ENCODE measurements at regions not wholly inside any gene's neighbourhood (a gene's known extent, or its start where the extent isn't known, plus 50 kb on each side); places are given as distances from the start of the nearest gene placed in this dataset.

- no peaks in the 10 kb centered on the region for H3K9me3 ChIP-seq (ENCODE audit: control insufficient read depth in 2 of 2, insufficient read depth in 1 of 2, low read depth in 1 of 2, low read length in 1 of 2)
- FAIRE-seq (no peak), DNase-seq (no peak)
- no peaks in the 10 kb centered on the region for H3K4me1 ChIP-seq (ENCODE audit: control insufficient read depth in 3 of 3, insufficient read depth in 2 of 3, low read depth in 1 of 3, low read length in 2 of 3)
- H3K4me3 ChIP-seq (ENCODE audit: low read depth in 1 of 3, low read length in 3 of 3), result no peak overlapping the region
- H3K27ac ChIP-seq (ENCODE audit: low read depth in 1 of 3, low read length in 2 of 3), result no peak overlapping the region
- H3K36me3 ChIP-seq (ENCODE audit: control insufficient read depth in 3 of 3, insufficient read depth in 2 of 3, low read depth in 1 of 3, low read length in 3 of 3), result no peaks in the 10 kb centered on the region
- H3K27me3 ChIP-seq (ENCODE audit: control insufficient read depth in 3 of 3, insufficient read depth in 3 of 3, low read length in 3 of 3), result peaks cover 0 to 14% (median 0%) of the 10 kb centered on the region in 3 donors
Measured at GRCh38 chr2:175872721-175873120, 129.3 kb downstream of the LNPK start.

DNA sequence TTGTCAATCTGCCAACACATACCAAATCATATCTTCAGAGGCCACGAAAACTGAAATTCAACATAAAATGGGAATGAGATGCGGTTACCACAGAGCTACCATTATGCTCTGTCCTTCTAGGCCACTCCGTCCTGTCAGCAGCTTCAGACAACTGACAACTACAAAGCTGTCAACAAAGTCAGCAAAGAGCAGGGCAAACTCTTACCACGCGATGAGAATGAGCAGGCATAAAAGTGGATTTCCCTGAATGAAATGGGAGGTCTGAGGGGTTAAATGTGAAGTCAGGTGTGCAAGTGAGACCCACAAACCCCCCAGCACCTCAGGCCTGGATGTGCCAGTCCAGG lies 130.1 kb downstream of the LNPK start:
- FAIRE-seq, result no peak
- H3K9me3 ChIP-seq (ENCODE audit: control insufficient read depth in 2 of 2, insufficient read depth in 1 of 2, low read depth in 1 of 2, low read length in 1 of 2), result no peaks in the 10 kb centered on the region
- 81 to 94% (median 85%) methylated on average over 5 of the region's 5 CpGs for WGBS, 3 donors
- peaks cover 0 to 14% (median 0%) of the 10 kb centered on the region in 3 donors for H3K27me3 ChIP-seq (ENCODE audit: control insufficient read depth in 3 of 3, insufficient read depth in 3 of 3, low read length in 3 of 3)
- no peak for DNase-seq
- H3K4me1 ChIP-seq (ENCODE audit: control insufficient read depth in 3 of 3, insufficient read depth in 2 of 3, low read depth in 1 of 3, low read length in 2 of 3), result no peaks in the 10 kb centered on the region
- no peak overlapping the region for H3K27ac ChIP-seq (ENCODE audit: low read depth in 1 of 3, low read length in 2 of 3)
- H3K36me3 ChIP-seq (ENCODE audit: control insufficient read depth in 3 of 3, insufficient read depth in 2 of 3, low read depth in 1 of 3, low read length in 3 of 3), result no peaks in the 10 kb centered on the region
- H3K4me3 ChIP-seq (ENCODE audit: low read depth in 1 of 3, low read length in 3 of 3), result no peak overlapping the region

- WGBS, 3 donors, result 79 to 82% (median 81%) methylated on average over 3 of the region's 3 CpGs
- no peak for DNase-seq
- Histone ChIP-seq H3K9me3 (ENCODE audit: control insufficient read depth in 2 of 2, insufficient read depth in 1 of 2, low read depth in 1 of 2, low read length in 1 of 2) (no peaks in the 10 kb centered on the region), H3K36me3 (ENCODE audit: control insufficient read depth in 3 of 3, insufficient read depth in 2 of 3, low read depth in 1 of 3, low read length in 3 of 3) (no peaks in the 10 kb centered on the region), H3K27ac (ENCODE audit: low read depth in 1 of 3, low read length in 2 of 3) (no peak overlapping the region), H3K4me1 (ENCODE audit: control insufficient read depth in 3 of 3, insufficient read depth in 2 of 3, low read depth in 1 of 3, low read length in 2 of 3) (no peaks in the 10 kb centered on the region), H3K4me3 (ENCODE audit: low read depth in 1 of 3, low read length in 3 of 3) (no peak overlapping the region), H3K27me3 (ENCODE audit: control insufficient read depth in 3 of 3, insufficient read depth in 3 of 3, low read length in 3 of 3) (peaks cover 0 to 14% (median 0%) of the 10 kb centered on the region in 3 donors)
- no peak for FAIRE-seq
Measured at GRCh38 chr2:175871331-175872004, 130.6 kb downstream of the LNPK start.

DNA sequence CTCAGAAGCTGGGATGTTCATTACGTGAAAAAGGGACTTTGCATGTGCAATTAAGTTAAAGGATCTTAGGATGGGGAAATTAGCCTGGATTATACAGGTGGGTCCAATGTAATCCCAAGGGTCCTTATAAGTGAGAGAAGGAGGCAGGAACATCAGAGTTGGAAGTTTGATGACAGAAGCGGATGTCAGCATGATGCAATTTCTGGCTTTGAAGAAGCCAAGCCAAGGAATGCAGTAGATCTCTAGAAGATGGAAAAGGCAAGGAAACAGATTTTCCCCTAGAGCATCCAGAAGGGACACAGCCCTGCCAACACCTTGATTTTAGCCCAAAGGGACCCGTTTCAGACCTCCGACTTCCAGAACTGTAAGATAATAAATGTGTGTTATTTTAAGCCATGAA lies 136.4 kb downstream of the LNPK start:
- H3K27me3 ChIP-seq (ENCODE audit: control insufficient read depth in 3 of 3, insufficient read depth in 3 of 3, low read length in 3 of 3), result peaks cover 0 to 4% (median 3%) of the 10 kb centered on the region in 3 donors
- H3K9me3 ChIP-seq (ENCODE audit: control insufficient read depth in 2 of 2, insufficient read depth in 1 of 2, low read depth in 1 of 2, low read length in 1 of 2), result no peaks in the 10 kb centered on the region
- 77 to 89% (median 87%) methylated on average over 4 of the region's 4 CpGs for WGBS, 3 donors
- no peak overlapping the region for H3K27ac ChIP-seq (ENCODE audit: low read depth in 1 of 3, low read length in 2 of 3)
- FAIRE-seq, result no peak
- no peaks in the 10 kb centered on the region for H3K36me3 ChIP-seq (ENCODE audit: control insufficient read depth in 3 of 3, insufficient read depth in 2 of 3, low read depth in 1 of 3, low read length in 3 of 3)
- no peaks in the 10 kb centered on the region for H3K4me1 ChIP-seq (ENCODE audit: control insufficient read depth in 3 of 3, insufficient read depth in 2 of 3, low read depth in 1 of 3, low read length in 2 of 3)
- H3K4me3 ChIP-seq (ENCODE audit: low read depth in 1 of 3, low read length in 3 of 3), result no peak overlapping the region
- no peak for DNase-seq

GRCh38 chr2:175864137-175864850 lies 137.8 kb downstream of the LNPK start:
- FAIRE-seq (no peak), DNase-seq (no peak)
- no peaks in the 10 kb centered on the region for H3K9me3 ChIP-seq (ENCODE audit: control insufficient read depth in 2 of 2, insufficient read depth in 1 of 2, low read depth in 1 of 2, low read length in 1 of 2)
- no peak overlapping the region for H3K4me3 ChIP-seq (ENCODE audit: low read depth in 1 of 3, low read length in 3 of 3)
- no peaks in the 10 kb centered on the region for H3K4me1 ChIP-seq (ENCODE audit: control insufficient read depth in 3 of 3, insufficient read depth in 2 of 3, low read depth in 1 of 3, low read length in 2 of 3)
- no peak overlapping the region for H3K27ac ChIP-seq (ENCODE audit: low read depth in 1 of 3, low read length in 2 of 3)
- H3K36me3 ChIP-seq (ENCODE audit: control insufficient read depth in 3 of 3, insufficient read depth in 2 of 3, low read depth in 1 of 3, low read length in 3 of 3), result no peaks in the 10 kb centered on the region
- 51 to 68% (median 61%) methylated on average over 7 of the region's 7 CpGs for WGBS, 3 donors
- peaks cover 0 to 4% (median 3%) of the 10 kb centered on the region in 3 donors for H3K27me3 ChIP-seq (ENCODE audit: control insufficient read depth in 3 of 3, insufficient read depth in 3 of 3, low read length in 3 of 3)

DNA sequence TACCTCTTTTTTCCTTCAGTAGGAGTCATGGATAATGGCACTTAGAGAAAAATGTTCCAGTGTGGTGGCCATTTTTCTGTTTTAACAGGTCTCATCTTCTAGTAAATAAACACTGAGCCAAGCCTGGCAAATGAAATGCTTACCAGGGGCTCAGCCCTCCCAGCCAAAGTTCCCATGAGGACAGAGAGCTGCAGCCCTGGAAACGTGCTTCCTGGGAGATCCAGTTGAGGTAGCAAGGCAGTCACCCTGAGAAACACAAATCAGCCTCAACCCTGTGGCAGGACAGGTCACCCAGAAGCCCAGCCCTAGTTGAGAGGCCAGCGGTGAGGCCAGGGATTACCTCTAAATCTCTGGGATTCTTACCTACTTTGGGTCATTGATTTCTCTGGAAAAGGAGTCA lies 140.1 kb downstream of the LNPK start:
- 18 to 54% (median 36%) methylated on average over 2 of the region's 2 CpGs for WGBS, 3 donors

DNA sequence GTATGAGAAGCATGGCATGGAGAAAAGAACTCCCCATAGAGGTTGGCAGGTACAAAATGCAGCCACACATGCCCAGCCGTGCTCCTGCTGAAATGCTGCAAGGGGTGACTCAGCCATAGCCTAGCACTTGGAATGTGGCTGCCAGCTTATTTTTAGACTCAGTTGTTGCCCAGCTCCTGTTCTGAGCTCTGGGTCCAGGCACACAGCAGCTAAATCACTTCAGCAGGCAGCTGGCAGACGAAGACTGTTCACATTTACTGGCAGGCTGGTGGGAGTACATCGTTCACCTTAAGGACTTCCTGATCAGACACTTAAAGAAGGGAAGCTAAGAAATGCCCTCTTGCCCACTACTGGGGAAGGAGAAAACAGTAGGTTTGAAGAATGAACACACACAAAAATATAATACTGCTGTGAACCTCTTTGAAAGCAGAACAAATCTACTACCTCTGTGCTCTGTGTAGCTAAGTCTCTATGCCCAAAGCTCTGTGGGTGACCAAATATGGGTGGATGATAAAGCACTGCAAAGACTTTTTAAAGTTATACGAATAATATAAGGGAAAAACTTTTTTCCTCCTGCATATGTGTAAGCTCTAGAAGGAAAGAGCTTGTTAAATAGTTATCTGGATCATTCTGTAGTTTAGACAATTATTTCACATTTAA lies 146.1 kb downstream of the LNPK start:
- 58 to 74% (median 68%) methylated on average over 4 of the region's 4 CpGs for WGBS, 3 donors
- Histone ChIP-seq H3K9me3 (ENCODE audit: control insufficient read depth in 2 of 2, insufficient read depth in 1 of 2, low read depth in 1 of 2, low read length in 1 of 2) (peaks cover 0 to 4% of the 10 kb centered on the region in 2 donors), H3K27ac (ENCODE audit: low read depth in 1 of 3, low read length in 2 of 3) (no peak overlapping the region), H3K27me3 (ENCODE audit: control insufficient read depth in 3 of 3, insufficient read depth in 3 of 3, low read length in 3 of 3) (no peaks in the 10 kb centered on the region), H3K36me3 (ENCODE audit: control insufficient read depth in 3 of 3, insufficient read depth in 2 of 3, low read depth in 1 of 3, low read length in 3 of 3) (no peaks in the 10 kb centered on the region), H3K4me1 (ENCODE audit: control insufficient read depth in 3 of 3, insufficient read depth in 2 of 3, low read depth in 1 of 3, low read length in 2 of 3) (no peaks in the 10 kb centered on the region), H3K4me3 (ENCODE audit: low read depth in 1 of 3, low read length in 3 of 3) (no peak overlapping the region)
- FAIRE-seq (no peak), DNase-seq (no peak)

More for the DNA sequence above, 140.1 kb downstream of the LNPK start:
- no peak for DNase-seq
- Histone ChIP-seq H3K27ac (ENCODE audit: low read depth in 1 of 3, low read length in 2 of 3) (no peak overlapping the region), H3K27me3 (ENCODE audit: control insufficient read depth in 3 of 3, insufficient read depth in 3 of 3, low read length in 3 of 3) (peaks cover 0 to 4% (median 3%) of the 10 kb centered on the region in 3 donors), H3K36me3 (ENCODE audit: control insufficient read depth in 3 of 3, insufficient read depth in 2 of 3, low read depth in 1 of 3, low read length in 3 of 3) (no peaks in the 10 kb centered on the region), H3K9me3 (ENCODE audit: control insufficient read depth in 2 of 2, insufficient read depth in 1 of 2, low read depth in 1 of 2, low read length in 1 of 2) (peaks cover 0 to 4% of the 10 kb centered on the region in 2 donors), H3K4me3 (ENCODE audit: low read depth in 1 of 3, low read length in 3 of 3) (no peak overlapping the region), H3K4me1 (ENCODE audit: control insufficient read depth in 3 of 3, insufficient read depth in 2 of 3, low read depth in 1 of 3, low read length in 2 of 3) (no peaks in the 10 kb centered on the region)
- FAIRE-seq, result no peak

DNA sequence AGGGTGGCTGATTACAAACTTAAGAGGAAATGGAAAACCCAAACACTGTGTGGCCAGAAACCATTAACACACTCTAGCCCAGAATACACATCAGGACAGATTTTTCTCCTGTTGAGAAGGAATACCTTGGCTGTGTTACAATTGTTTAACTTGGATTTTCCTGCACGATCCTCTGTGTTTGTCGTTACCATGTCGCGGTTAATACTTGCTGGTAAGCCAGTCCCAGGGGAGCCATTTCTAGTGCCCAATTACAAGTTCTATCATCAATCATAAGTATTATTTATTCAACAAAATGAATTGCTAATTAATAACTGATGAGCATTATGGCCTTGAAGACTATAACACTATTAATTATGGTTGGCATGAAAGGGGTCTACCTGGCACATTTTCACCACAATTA lies 146.8 kb downstream of the LNPK start:
- FAIRE-seq, result no peak
- H3K36me3 ChIP-seq (ENCODE audit: control insufficient read depth in 3 of 3, insufficient read depth in 2 of 3, low read depth in 1 of 3, low read length in 3 of 3), result no peaks in the 10 kb centered on the region
- WGBS, 3 donors, result 60 to 86% (median 77%) methylated on average over 4 of the region's 4 CpGs

More for the DNA sequence above, 146.8 kb downstream of the LNPK start:
- Histone ChIP-seq H3K4me3 (ENCODE audit: low read depth in 1 of 3, low read length in 3 of 3) (no peak overlapping the region), H3K9me3 (ENCODE audit: control insufficient read depth in 2 of 2, insufficient read depth in 1 of 2, low read depth in 1 of 2, low read length in 1 of 2) (peaks cover 0 to 4% of the 10 kb centered on the region in 2 donors), H3K27me3 (ENCODE audit: control insufficient read depth in 3 of 3, insufficient read depth in 3 of 3, low read length in 3 of 3) (no peaks in the 10 kb centered on the region), H3K27ac (ENCODE audit: low read depth in 1 of 3, low read length in 2 of 3) (no peak overlapping the region), H3K4me1 (ENCODE audit: control insufficient read depth in 3 of 3, insufficient read depth in 2 of 3, low read depth in 1 of 3, low read length in 2 of 3) (no peaks in the 10 kb centered on the region)
- DNase-seq, result no peak

Measured in small intestine (tissue), 7 donors.